Trophoblast cell (in vitro differentiated cells and primary cell): ENCODE measurements at regions not wholly inside any gene's neighbourhood (a gene's known extent, or its start where the extent isn't known, plus 50 kb on each side); places are given as distances from the start of the nearest gene placed in this dataset.
A peak's percentile ranks its signal among the peaks of the same experiment; 100 is the strongest.

ENCODE experiments used
- DNase-seq, 2 donors: peaks; one replicate each; pipeline ENCODE4 v3.0.0-alpha.2; 2016
- H2AFZ ChIP-seq: 2 replicates; pipeline ENCODE4 v1.6.1; 2013; ENCODE audit warnings: low read length, moderate library complexity, mild to moderate bottlenecking; ENCODE audit not compliant: insufficient read depth, poor library complexity
- H2AK5ac ChIP-seq: 2 replicates; pipeline ENCODE4 v1.6.1; 2013; ENCODE audit warnings: mild to moderate bottlenecking, low read length
- H2BK120ac ChIP-seq: 2 replicates; pipeline ENCODE4 v1.6.1; 2013; ENCODE audit warnings: low read length, mild to moderate bottlenecking, moderate library complexity; ENCODE audit not compliant: insufficient read depth, poor library complexity
- H2BK12ac ChIP-seq: 2 replicates; pipeline ENCODE4 v1.6.1; 2013; ENCODE audit warnings: mild to moderate bottlenecking, low read length, moderate library complexity
- H2BK5ac ChIP-seq: 2 replicates; pipeline ENCODE4 v1.6.1; 2013; ENCODE audit warnings: low read length, low read depth, moderate library complexity, mild to moderate bottlenecking; ENCODE audit not compliant: poor library complexity
- H3K14ac ChIP-seq: 2 replicates; pipeline ENCODE4 v1.6.1; 2013; ENCODE audit warnings: mild to moderate bottlenecking, low read length
- H3K18ac ChIP-seq: 2 replicates; pipeline ENCODE4 v1.6.1; 2013; ENCODE audit warnings: mild to moderate bottlenecking, low read length
- H3K23ac ChIP-seq: 2 replicates; pipeline ENCODE4 v1.6.1; 2013; ENCODE audit warnings: low read length
- H3K27ac ChIP-seq: 2 replicates; pipeline ENCODE4 v1.5.1; 2013; ENCODE audit warnings: low read depth, mild to moderate bottlenecking, inconsistent platforms, low read length, moderate library complexity
- H3K27me3 ChIP-seq: 2 replicates; pipeline ENCODE4 v1.6.1; 2013; ENCODE audit warnings: inconsistent platforms, mild to moderate bottlenecking, low read length, moderate library complexity; ENCODE audit not compliant: insufficient read depth
- H3K36me3 ChIP-seq, 2 experiments: 1 replicate in 1 of 2; 2 replicates in 1 of 2; pipeline ENCODE4 v1.6.1; 2013; ENCODE audit warnings: low read length in 2 of 2, mild to moderate bottlenecking in 2 of 2, moderate library complexity in 1 of 2; ENCODE audit not compliant: insufficient read depth in 2 of 2, control insufficient read depth in 1 of 2
- H3K4ac ChIP-seq: 2 replicates; pipeline ENCODE4 v1.6.1; 2013; ENCODE audit warnings: low read depth, mild to moderate bottlenecking, low read length, moderate library complexity
- H3K4me1 ChIP-seq, 2 experiments: 1 replicate in 1 of 2; 2 replicates in 1 of 2; pipeline ENCODE4 v1.6.1; 2013; ENCODE audit warnings: low read length in 2 of 2, mild to moderate bottlenecking in 2 of 2, moderate library complexity in 1 of 2; ENCODE audit not compliant: insufficient read depth in 2 of 2, control insufficient read depth in 1 of 2
- H3K4me2 ChIP-seq: 2 replicates; pipeline ENCODE4 v1.6.1; 2013; ENCODE audit warnings: inconsistent platforms, mild to moderate bottlenecking, low read length, moderate library complexity
- H3K4me3 ChIP-seq: 2 replicates; pipeline ENCODE4 v1.5.1; 2013; ENCODE audit warnings: mild to moderate bottlenecking, low read depth, low read length, inconsistent platforms
- H3K79me1 ChIP-seq: one replicate; pipeline ENCODE4 v1.6.1; 2013; ENCODE audit warnings: low read length
- H3K79me2 ChIP-seq: 2 replicates; pipeline ENCODE4 v1.6.1; 2013; ENCODE audit warnings: low read length, mild to moderate bottlenecking; ENCODE audit not compliant: control insufficient read depth, insufficient read depth, poor library complexity
- H3K9ac ChIP-seq: 2 replicates; pipeline ENCODE4 v1.6.1; 2013; ENCODE audit warnings: mild to moderate bottlenecking, low read length
- H3K9me3 ChIP-seq: 2 replicates; pipeline ENCODE4 v1.6.1; 2013; ENCODE audit warnings: low read depth, mild to moderate bottlenecking, control low read depth, inconsistent platforms, low read length; ENCODE audit not compliant: insufficient read depth
- H4K12ac ChIP-seq: 2 replicates; pipeline ENCODE4 v1.6.1; 2013; ENCODE audit warnings: low read depth, mild to moderate bottlenecking, low read length, moderate library complexity
- H4K8ac ChIP-seq: 2 replicates; pipeline ENCODE4 v1.6.1; 2013; ENCODE audit warnings: low read depth, mild to moderate bottlenecking, low read length, moderate library complexity
- H4K91ac ChIP-seq: one replicate; pipeline ENCODE4 v1.6.1; 2013; ENCODE audit warnings: low read depth, mild to moderate bottlenecking, low read length, moderate library complexity
- WGBS: extraction: QIAGEN DNeasy Blood & Tissue Kit; methylation state at CpG from one replicate; pipeline ENCODE4 v1.1.7; 2013; ENCODE audit warnings: missing lambda C conversion rate; ENCODE audit not compliant: insufficient read length, insufficient coverage; ENCODE audit errors: extremely low coverage; 5-methylcytosine and 5-hydroxymethylcytosine counted together

DNA sequence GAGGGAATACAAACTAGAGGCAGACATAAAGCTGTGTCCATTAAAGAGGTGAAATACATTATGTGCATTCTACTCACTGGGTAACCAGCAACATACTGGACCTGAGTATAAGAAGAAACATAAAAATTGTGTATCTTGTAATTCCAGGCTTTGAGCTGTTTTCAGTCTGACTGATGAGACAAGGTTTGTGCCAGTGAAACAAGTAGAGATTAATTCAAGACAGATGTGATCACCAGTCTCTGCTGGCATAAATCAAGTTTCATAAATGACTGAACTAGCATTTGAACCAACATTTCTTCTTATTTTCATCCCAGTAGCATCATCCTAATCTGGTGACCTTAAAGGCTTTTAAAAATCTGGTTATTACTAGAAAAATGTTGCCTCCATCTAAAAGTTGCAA is 108.8 kb upstream of the RPL38 start:
- H3K27me3 ChIP-seq: no peaks in the 10 kb centered on the region
- H2AFZ ChIP-seq: no peak overlapping the region
- H3K4me1 ChIP-seq: peaks cover 0 to under 1% of the 10 kb centered on the region in 2 experiments
- H3K4me3 ChIP-seq: no peak overlapping the region
- no peak overlapping the region for H4K91ac ChIP-seq
- no peak overlapping the region for H3K9ac ChIP-seq
- no peaks in the 10 kb centered on the region for H3K36me3 ChIP-seq
- no peak overlapping the region for H2AK5ac ChIP-seq
- no peak overlapping the region for H3K4me2 ChIP-seq
- H4K12ac ChIP-seq: no peak overlapping the region
- H2BK5ac ChIP-seq: no peak overlapping the region
- H3K14ac ChIP-seq: no peak overlapping the region
- H3K4ac ChIP-seq: no peak overlapping the region
- H3K27ac ChIP-seq: no peak overlapping the region
- no peak overlapping the region for H2BK12ac ChIP-seq
- no peaks in the 10 kb centered on the region for H3K79me1 ChIP-seq
- H3K23ac ChIP-seq: no peak overlapping the region
- H3K79me2 ChIP-seq: no peaks in the 10 kb centered on the region
- H2BK120ac ChIP-seq: no peak overlapping the region
- H4K8ac ChIP-seq: no peak overlapping the region
- no peak for DNase-seq
- no peak overlapping the region for H3K18ac ChIP-seq
- H3K9me3 ChIP-seq: peaks cover 3% of the 10 kb centered on the region

- Histone ChIP-seq H3K4me1 (peaks cover 0 to 2% of the 10 kb centered on the region in 2 experiments), H3K23ac (no peak overlapping the region), H2BK12ac (no peak overlapping the region), H3K9me3 (peaks cover 3% of the 10 kb centered on the region), H3K9ac (no peak overlapping the region), H3K79me2 (no peaks in the 10 kb centered on the region), H3K4me2 (no peak overlapping the region), H3K4me3 (no peak overlapping the region), H3K27me3 (no peaks in the 10 kb centered on the region), H3K27ac (no peak overlapping the region), H2AFZ (no peak overlapping the region), H3K36me3 (no peaks in the 10 kb centered on the region), H3K14ac (no peak overlapping the region), H3K4ac (no peak overlapping the region), H3K79me1 (no peaks in the 10 kb centered on the region), H4K12ac (no peak overlapping the region), H4K91ac (no peak overlapping the region), H4K8ac (no peak overlapping the region), H2AK5ac (no peak overlapping the region), H2BK120ac (no peak overlapping the region), H2BK5ac (no peak overlapping the region), H3K18ac (no peak overlapping the region)
- WGBS: no CpG with 5 or more reads among the region's 5 CpGs
- DNase-seq: no peak
Measured at GRCh38 chr17:74096456-74096855, 107.0 kb upstream of the RPL38 start.

- no peak overlapping the region for H3K4ac ChIP-seq
- H3K9me3 ChIP-seq: peaks cover 3% of the 10 kb centered on the region
- WGBS: no CpG with 5 or more reads among the region's 14 CpGs
- no peak for DNase-seq
- no peaks in the 10 kb centered on the region for H3K79me2 ChIP-seq
- no peak overlapping the region for H4K8ac ChIP-seq
- H3K18ac ChIP-seq: no peak overlapping the region
- no peak overlapping the region for H2BK12ac ChIP-seq
- no peak overlapping the region for H3K4me2 ChIP-seq
- no peak overlapping the region for H2BK120ac ChIP-seq
- no peaks in the 10 kb centered on the region for H3K79me1 ChIP-seq
- H3K9ac ChIP-seq: no peak overlapping the region
- no peak overlapping the region for H4K91ac ChIP-seq
- no peak overlapping the region for H3K27ac ChIP-seq
- no peak overlapping the region for H4K12ac ChIP-seq
- peaks cover 0 to 2% of the 10 kb centered on the region in 2 experiments for H3K4me1 ChIP-seq
- H3K27me3 ChIP-seq: no peaks in the 10 kb centered on the region
- H3K14ac ChIP-seq: no peak overlapping the region
- H2AK5ac ChIP-seq: no peak overlapping the region
- no peak overlapping the region for H3K4me3 ChIP-seq
- H2BK5ac ChIP-seq: no peak overlapping the region
- H3K36me3 ChIP-seq: no peaks in the 10 kb centered on the region
- no peak overlapping the region for H3K23ac ChIP-seq
- no peak overlapping the region for H2AFZ ChIP-seq
Measured at GRCh38 chr17:74097450-74098135, 105.9 kb upstream of the RPL38 start.

- Histone ChIP-seq H3K9me3 (peaks cover 4% of the 10 kb centered on the region), H3K9ac (no peak overlapping the region), H3K36me3 (no peaks in the 10 kb centered on the region), H3K18ac (no peak overlapping the region), H4K8ac (no peak overlapping the region), H3K4me3 (no peak overlapping the region), H3K79me2 (no peaks in the 10 kb centered on the region), H3K4ac (no peak overlapping the region), H3K27ac (no peak overlapping the region), H2BK5ac (no peak overlapping the region), H3K27me3 (no peaks in the 10 kb centered on the region), H3K79me1 (no peaks in the 10 kb centered on the region), H2BK12ac (no peak overlapping the region), H4K12ac (no peak overlapping the region), H3K14ac (no peak overlapping the region), H4K91ac (no peak overlapping the region), H2AFZ (no peak overlapping the region), H3K4me2 (no peak overlapping the region), H2BK120ac (no peak overlapping the region), H3K4me1 (peaks cover 0 to 2% of the 10 kb centered on the region in 2 experiments), H3K23ac (peak overlapping the region; percentile 77), H2AK5ac (no peak overlapping the region)
- 100% methylated on average over 1 of the region's 15 CpGs for WGBS
- DNase-seq: no peak
Measured at GRCh38 chr17:74098136-74099024, 105.1 kb upstream of the RPL38 start.
